ENCODE measurements at regions not wholly inside any gene's neighbourhood (a gene's known extent, or its start where the extent isn't known, plus 50 kb on each side); places are given as distances from the start of the nearest gene placed in this dataset.
"Not testable (repeated sequence)": the region's sequence is repeated elsewhere in the genome, so short reads cannot be mapped to it uniquely, and the experiment has no call there.

- Histone ChIP-seq H3K27me3 (no peaks in the 10 kb centered on the region), H3K4me3 (no peak overlapping the region), H3K27ac (no peak overlapping the region), H3K4me1 (no peaks in the 10 kb centered on the region), H3K36me3 (no peaks in the 10 kb centered on the region), H3K9me3 (no peaks in the 10 kb centered on the region)
- no peak for DNase-seq
- TF ChIP-seq POLR2A (IDR thresholded peaks at IDR 0.05) = no peak
- no peak for TF ChIP-seq CTCF (IDR thresholded peaks at IDR 0.05)
These were observed 594.3 kb downstream of the REEP3 start for GRCh38 chr10:64115471-64115870.

GRCh38 chr10:64115908-64116643 lies 594.9 kb downstream of the REEP3 start:
- Histone ChIP-seq H3K4me3 (no peak overlapping the region), H3K27ac (no peak overlapping the region), H3K9me3 (no peaks in the 10 kb centered on the region), H3K4me1 (no peaks in the 10 kb centered on the region), H3K27me3 (no peaks in the 10 kb centered on the region), H3K36me3 (no peaks in the 10 kb centered on the region)
- DNase-seq = peak in 1 of 3 donors; percentile 53
- TF ChIP-seq CTCF (IDR thresholded peaks at IDR 0.05) (peak in 4 of 6 experiments; percentile 24 to 53 (median 38)), POLR2A (IDR thresholded peaks at IDR 0.05) (no peak)

- H3K36me3 ChIP-seq = no peaks in the 10 kb centered on the region
- DNase-seq = no peak
- H3K4me3 ChIP-seq = no peak overlapping the region
- H3K9me3 ChIP-seq = no peaks in the 10 kb centered on the region
- H3K27me3 ChIP-seq = no peaks in the 10 kb centered on the region
- TF ChIP-seq CTCF (IDR thresholded peaks at IDR 0.05) = no peak
- no peak for TF ChIP-seq POLR2A (IDR thresholded peaks at IDR 0.05)
- no peak overlapping the region for H3K27ac ChIP-seq
- no peaks in the 10 kb centered on the region for H3K4me1 ChIP-seq
These were observed 595.5 kb downstream of the REEP3 start for GRCh38 chr10:64116707-64117106.

- TF ChIP-seq POLR2A (IDR thresholded peaks at IDR 0.05) = no peak
- TF ChIP-seq CTCF (IDR thresholded peaks at IDR 0.05) = no peak
- peak in 1 of 3 donors; percentile 47 for DNase-seq
- H3K36me3 ChIP-seq = no peaks in the 10 kb centered on the region
- H3K4me1 ChIP-seq = no peaks in the 10 kb centered on the region
- H3K27ac ChIP-seq = no peak overlapping the region
- H3K9me3 ChIP-seq = no peaks in the 10 kb centered on the region
- H3K27me3 ChIP-seq = no peaks in the 10 kb centered on the region
- no peak overlapping the region for H3K4me3 ChIP-seq
These were observed 597.5 kb downstream of the REEP3 start for GRCh38 chr10:64118736-64119135.

GRCh38 chr10:64120301-64120980 lies 599.2 kb downstream of the REEP3 start:
- peak in 2 of 3 donors; percentile 52 to 73 for DNase-seq
- H3K36me3 ChIP-seq, H3K4me1 ChIP-seq, H3K27me3 ChIP-seq, H3K27ac ChIP-seq, H3K9me3 ChIP-seq: not testable (repeated sequence)
- peak overlapping the region in 2 of 4 donors; percentile 36 to 41 for H3K4me3 ChIP-seq

- no peaks in the 10 kb centered on the region for H3K9me3 ChIP-seq
- no peak overlapping the region for H3K4me3 ChIP-seq
- H3K27me3 ChIP-seq = no peaks in the 10 kb centered on the region
- H3K4me1 ChIP-seq = no peaks in the 10 kb centered on the region
- TF ChIP-seq CTCF (IDR thresholded peaks at IDR 0.05) (no peak), POLR2A (IDR thresholded peaks at IDR 0.05) (no peak)
- no peak for DNase-seq
- H3K27ac ChIP-seq = no peak overlapping the region
- no peaks in the 10 kb centered on the region for H3K36me3 ChIP-seq
These were observed 609.0 kb downstream of the REEP3 start for GRCh38 chr10:64130152-64130551.

Measured in Peyer's patch (tissue), 4 donors.